OCI-LY1 (cell line): ENCODE measurements at regions not wholly inside any gene's neighbourhood (a gene's known extent, or its start where the extent isn't known, plus 50 kb on each side); places are given as distances from the start of the nearest gene placed in this dataset.
"Not testable (repeated sequence)": the region's sequence is repeated elsewhere in the genome, so short reads cannot be mapped to it uniquely, and the experiment has no call there.

Source experiments
- H2AFZ ChIP-seq: fragments of 200-600 bp; sonication (generic), shearing (Covaris generic); 2 replicates; pipeline ENCODE4 v1.6.0; 2014; ENCODE audit warnings: antibody characterized with exemption, mild to moderate bottlenecking, low read length
- H3F3A ChIP-seq: fragments of 200-600 bp; sonication (generic), shearing (Covaris generic); 2 replicates; pipeline ENCODE4 v1.6.0; 2014; ENCODE audit warnings: mild to moderate bottlenecking, antibody characterized with exemption, low read length, moderate library complexity; ENCODE audit not compliant: insufficient read depth
- H3K27ac ChIP-seq: fragments of 200-600 bp; sonication (generic); 2 replicates; pipeline ENCODE4 v1.5.1; 2014; ENCODE audit warnings: low read length, mixed run types, mild to moderate bottlenecking, low read depth; ENCODE audit not compliant: poor library complexity, severe bottlenecking
- H3K27me3 ChIP-seq: fragments of 200-600 bp; sonication (generic); 2 replicates; pipeline ENCODE4 v1.6.0; 2014; ENCODE audit warnings: antibody characterized with exemption, mild to moderate bottlenecking, low read length, moderate library complexity; ENCODE audit not compliant: insufficient read depth
- H3K36me3 ChIP-seq: fragments of 200-600 bp; sonication (generic); 2 replicates; pipeline ENCODE4 v1.6.1; 2014; ENCODE audit warnings: mild to moderate bottlenecking, antibody characterized with exemption, low read length, moderate library complexity, mixed read lengths; ENCODE audit not compliant: insufficient read depth
- H3K4me1 ChIP-seq: fragments of 200-600 bp; sonication (generic); 2 replicates; pipeline ENCODE4 v1.5.1; 2014; ENCODE audit warnings: mild to moderate bottlenecking, low read length, moderate library complexity; ENCODE audit not compliant: insufficient read depth, severe bottlenecking
- H3K4me2 ChIP-seq: fragments of 200-600 bp; sonication (generic), shearing (Covaris generic); 2 replicates; pipeline ENCODE4 v1.6.1; 2014; ENCODE audit warnings: low read length
- H3K4me3 ChIP-seq: fragments of 200-600 bp; sonication (generic); 2 replicates; pipeline ENCODE4 v1.5.1; 2014; ENCODE audit warnings: low read length, low read depth, mild to moderate bottlenecking, mixed read lengths; ENCODE audit not compliant: poor library complexity, severe bottlenecking
- H3K79me2 ChIP-seq: fragments of 200-600 bp; shearing (Covaris generic); 2 replicates; pipeline ENCODE4 v1.6.1; 2016; ENCODE audit warnings: mixed run types, low read length, mixed read lengths; ENCODE audit not compliant: insufficient read depth
- H3K9ac ChIP-seq: fragments of 200-600 bp; sonication (generic), shearing (Covaris generic); 2 replicates; pipeline ENCODE4 v1.6.1; 2014; ENCODE audit warnings: mild to moderate bottlenecking, low read length, mixed read lengths
- H3K9me2 ChIP-seq: fragments of 200-600 bp; sonication (generic), shearing (Covaris generic); 2 replicates; pipeline ENCODE4 v1.6.1; 2014; ENCODE audit warnings: low read depth, mild to moderate bottlenecking, low read length, mixed read lengths
- H3K9me3 ChIP-seq: fragments of 200-600 bp; shearing (Covaris generic); 2 replicates; pipeline ENCODE4 v1.6.1; 2014; ENCODE audit warnings: low read length, mixed read lengths
- H4K20me1 ChIP-seq: fragments of 200-600 bp; sonication (generic), shearing (Covaris generic); 2 replicates; pipeline ENCODE4 v1.6.0; 2016; ENCODE audit warnings: mild to moderate bottlenecking, low read length; ENCODE audit not compliant: insufficient read depth
- EZH2 ChIP-seq: fragments of 200-600 bp; sonication (generic), shearing (Covaris generic); IDR thresholded peaks from 2 replicates; pipeline ENCODE4 v1.8.0; 2017; ENCODE audit warnings: borderline replicate concordance, mixed run types, mild to moderate bottlenecking, antibody characterized with exemption, low read length, moderate library complexity, mixed read lengths
- TF ChIP-seq, protein P1 (sequence below): fragments of 200-600 bp; sonication (generic), shearing (Covaris generic); IDR thresholded peaks from 2 replicates; pipeline ENCODE4 v1.5.1; 2017; ENCODE audit warnings: mild to moderate bottlenecking, antibody characterized with exemption, low read length, moderate library complexity, mixed read lengths

DNA sequence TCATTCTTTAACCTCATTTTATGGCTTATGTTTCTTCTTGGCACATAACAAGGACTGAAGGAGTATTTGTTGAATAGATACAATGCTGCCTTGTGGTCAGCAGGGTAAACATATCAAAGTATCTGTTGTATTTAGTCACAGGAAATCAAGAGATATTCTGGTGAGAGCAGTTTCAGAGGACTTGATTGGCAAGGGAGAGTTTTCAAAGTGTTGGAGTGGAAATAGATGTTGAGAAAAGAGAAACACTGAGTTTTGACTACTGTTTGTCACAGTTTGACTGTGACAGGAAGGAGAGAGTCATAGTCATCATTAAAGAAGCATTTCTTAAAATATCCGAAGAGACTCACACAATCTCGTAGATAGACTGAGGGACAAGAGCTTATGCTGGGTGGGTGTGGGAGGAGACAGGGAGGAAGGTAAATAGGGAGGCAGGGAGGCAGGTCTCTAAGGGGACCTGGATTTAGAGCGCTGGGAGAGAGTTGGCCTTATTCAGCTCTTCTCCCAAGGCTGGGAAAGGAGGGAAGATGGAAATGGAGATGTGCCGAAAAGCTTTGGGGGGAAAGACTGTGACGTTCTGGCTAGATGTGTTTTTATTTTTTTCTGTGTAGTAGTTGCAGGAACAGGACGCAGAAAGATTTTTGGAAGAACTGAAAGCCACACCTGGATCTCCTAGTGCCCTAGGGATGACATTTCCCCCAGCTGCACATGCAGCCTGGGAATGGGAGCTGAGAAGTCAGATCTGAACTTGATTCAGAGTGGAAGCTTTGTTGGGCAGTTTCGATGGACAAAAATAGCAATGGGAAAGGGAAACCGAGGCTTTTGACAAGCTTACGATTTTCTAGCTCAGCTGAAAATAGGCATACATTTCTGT, 65.0 kb upstream of the IFNGR1 start:
- H3K36me3 ChIP-seq = no peaks in the 10 kb centered on the region
- no peaks in the 10 kb centered on the region for H3K4me1 ChIP-seq
- no peak overlapping the region for H3K9ac ChIP-seq
- no peak overlapping the region for H3K4me2 ChIP-seq
- no peak overlapping the region for H2AFZ ChIP-seq
- no peaks in the 10 kb centered on the region for H3K27me3 ChIP-seq
- no peaks in the 10 kb centered on the region for H3F3A ChIP-seq
- TF ChIP-seq, protein P1, sequence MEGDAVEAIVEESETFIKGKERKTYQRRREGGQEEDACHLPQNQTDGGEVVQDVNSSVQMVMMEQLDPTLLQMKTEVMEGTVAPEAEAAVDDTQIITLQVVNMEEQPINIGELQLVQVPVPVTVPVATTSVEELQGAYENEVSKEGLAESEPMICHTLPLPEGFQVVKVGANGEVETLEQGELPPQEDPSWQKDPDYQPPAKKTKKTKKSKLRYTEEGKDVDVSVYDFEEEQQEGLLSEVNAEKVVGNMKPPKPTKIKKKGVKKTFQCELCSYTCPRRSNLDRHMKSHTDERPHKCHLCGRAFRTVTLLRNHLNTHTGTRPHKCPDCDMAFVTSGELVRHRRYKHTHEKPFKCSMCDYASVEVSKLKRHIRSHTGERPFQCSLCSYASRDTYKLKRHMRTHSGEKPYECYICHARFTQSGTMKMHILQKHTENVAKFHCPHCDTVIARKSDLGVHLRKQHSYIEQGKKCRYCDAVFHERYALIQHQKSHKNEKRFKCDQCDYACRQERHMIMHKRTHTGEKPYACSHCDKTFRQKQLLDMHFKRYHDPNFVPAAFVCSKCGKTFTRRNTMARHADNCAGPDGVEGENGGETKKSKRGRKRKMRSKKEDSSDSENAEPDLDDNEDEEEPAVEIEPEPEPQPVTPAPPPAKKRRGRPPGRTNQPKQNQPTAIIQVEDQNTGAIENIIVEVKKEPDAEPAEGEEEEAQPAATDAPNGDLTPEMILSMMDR = no peak
- H3K27ac ChIP-seq = no peak overlapping the region
- H3K4me3 ChIP-seq = no peak overlapping the region
- H3K79me2 ChIP-seq = no peaks in the 10 kb centered on the region
- H3K9me3 ChIP-seq = no peaks in the 10 kb centered on the region
- no peaks in the 10 kb centered on the region for H4K20me1 ChIP-seq
- no peaks in the 10 kb centered on the region for H3K9me2 ChIP-seq

DNA sequence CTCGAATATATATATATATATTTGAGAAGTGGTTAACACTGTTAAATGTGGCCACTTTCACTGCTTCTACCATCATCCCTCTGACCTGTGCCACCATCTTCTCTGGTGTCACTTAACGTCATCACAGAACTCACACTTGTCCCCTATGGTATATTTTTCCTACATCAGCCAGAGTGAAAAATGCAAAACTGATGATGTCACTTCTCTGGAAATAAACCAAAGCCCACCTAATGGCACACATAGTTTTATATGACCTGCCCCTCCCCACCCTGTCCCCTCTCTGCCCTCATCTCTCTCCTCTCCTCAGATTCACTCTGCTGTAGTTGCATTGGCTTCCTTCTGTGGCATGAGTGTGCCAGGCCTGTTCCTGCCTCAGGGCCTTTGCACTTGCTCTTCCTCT, 63.9 kb upstream of the IFNGR1 start:
- H2AFZ ChIP-seq = no peak overlapping the region
- H3K9me3 ChIP-seq = no peaks in the 10 kb centered on the region
- no peaks in the 10 kb centered on the region for H3K27me3 ChIP-seq
- no peak overlapping the region for H3K9ac ChIP-seq
- no peak overlapping the region for H3K4me2 ChIP-seq
- H3K4me1 ChIP-seq = no peaks in the 10 kb centered on the region
- no peak overlapping the region for H3K4me3 ChIP-seq
- H3K36me3 ChIP-seq = no peaks in the 10 kb centered on the region
- no peaks in the 10 kb centered on the region for H3K9me2 ChIP-seq
- TF ChIP-seq, protein P1 = no peak
- no peak for TF ChIP-seq EZH2
- no peak overlapping the region for H3K27ac ChIP-seq
- no peaks in the 10 kb centered on the region for H3F3A ChIP-seq
- H4K20me1 ChIP-seq = no peaks in the 10 kb centered on the region
- H3K79me2 ChIP-seq = no peaks in the 10 kb centered on the region

DNA sequence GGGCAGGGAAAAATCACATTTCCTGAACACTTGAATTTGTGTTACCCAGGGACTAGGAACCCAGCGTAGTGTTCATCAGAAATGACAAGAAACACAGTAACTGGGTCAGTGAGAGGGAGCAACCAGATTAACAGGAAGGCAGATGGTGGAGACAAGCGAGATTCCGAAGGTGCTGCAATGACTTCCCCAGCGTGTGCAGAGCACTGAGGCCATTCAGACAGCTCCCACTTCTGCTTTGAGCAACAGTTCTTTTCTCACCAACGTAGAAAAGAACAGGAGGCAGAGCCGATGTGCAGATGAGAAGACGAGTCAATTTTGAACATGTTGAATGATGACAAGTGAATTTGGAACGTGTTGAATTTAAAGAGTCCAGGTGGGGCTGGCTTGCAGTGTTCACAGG, 63.1 kb upstream of the IFNGR1 start:
- no peaks in the 10 kb centered on the region for H3K9me3 ChIP-seq
- H3K27ac ChIP-seq = no peak overlapping the region
- H3K9ac ChIP-seq = no peak overlapping the region
- H3F3A ChIP-seq = no peaks in the 10 kb centered on the region
- H3K27me3 ChIP-seq = no peaks in the 10 kb centered on the region
- no peaks in the 10 kb centered on the region for H4K20me1 ChIP-seq
- no peaks in the 10 kb centered on the region for H3K79me2 ChIP-seq
- no peaks in the 10 kb centered on the region for H3K36me3 ChIP-seq
- no peak overlapping the region for H3K4me3 ChIP-seq
- no peaks in the 10 kb centered on the region for H3K9me2 ChIP-seq
- H3K4me2 ChIP-seq = no peak overlapping the region
- TF ChIP-seq EZH2 = no peak
- TF ChIP-seq, protein P1 = no peak
- H2AFZ ChIP-seq = no peak overlapping the region
- H3K4me1 ChIP-seq = no peaks in the 10 kb centered on the region

DNA sequence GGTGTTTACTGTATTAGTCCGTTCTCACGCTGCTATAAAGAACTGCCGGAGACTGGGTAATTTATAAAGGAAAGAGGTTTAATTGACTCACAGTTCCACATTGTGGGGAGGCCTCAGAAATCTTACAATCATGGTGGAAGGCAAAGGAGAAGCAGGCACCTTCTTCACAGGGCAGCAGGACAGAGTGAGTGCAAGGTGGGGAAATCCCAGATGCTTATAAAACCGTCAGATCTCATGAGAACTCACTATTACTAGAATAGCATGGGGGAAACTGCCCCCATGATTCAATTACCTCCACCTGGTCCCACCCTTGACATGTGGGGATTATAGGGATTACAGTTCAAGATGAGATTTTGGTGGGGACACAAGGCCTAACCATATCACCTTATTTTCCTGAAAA, 60.1 kb upstream of the IFNGR1 start:
- H3F3A ChIP-seq, H3K4me3 ChIP-seq, H3K9me3 ChIP-seq, H3K27me3 ChIP-seq, H3K9me2 ChIP-seq, H3K79me2 ChIP-seq, H3K27ac ChIP-seq, H2AFZ ChIP-seq, H3K4me2 ChIP-seq, H3K4me1 ChIP-seq, H3K9ac ChIP-seq, H4K20me1 ChIP-seq, H3K36me3 ChIP-seq: not testable (repeated sequence)
